Brain microvascular endothelial cell (primary cell): ENCODE measurements at regions not wholly inside any gene's neighbourhood (a gene's known extent, or its start where the extent isn't known, plus 50 kb on each side); places are given as distances from the start of the nearest gene placed in this dataset.

Source experiments
- DNase-seq: peaks from one replicate; pipeline ENCODE4 v3.0.0-alpha.2; 2020
- H3K27ac ChIP-seq: fragments of 250-450 bp; sonication (Bioruptor Pico); 2 replicates; pipeline ENCODE4 v1.5.1; 2020; ENCODE audit warnings: mild to moderate bottlenecking, moderate library complexity
- H3K27me3 ChIP-seq: fragments of 250-450 bp; sonication (Bioruptor Pico); replicated peaks from 2 replicates; pipeline ENCODE4 v1.5.1; 2020; ENCODE audit warnings: mild to moderate bottlenecking
- H3K36me3 ChIP-seq: fragments of 250-450 bp; sonication (Bioruptor Pico); replicated peaks from 2 replicates; pipeline ENCODE4 v1.5.1; 2020; ENCODE audit warnings: mild to moderate bottlenecking
- H3K4me3 ChIP-seq: 2 replicates; pipeline ENCODE4 v1.5.1; 2011; ENCODE audit warnings: low read depth, mild to moderate bottlenecking, control low read depth, low read length, moderate library complexity
- CTCF ChIP-seq: IDR thresholded peaks from 2 replicates; pipeline ENCODE4 v1.5.1; 2011; ENCODE audit warnings: low read depth, mild to moderate bottlenecking, moderate library complexity, low read length, control low read depth, inconsistent platforms; ENCODE audit errors: missing control alignments
- in situ Hi-C: cut with HindIII; loops from 2 replicates; pipeline ENCODE4 v1.10.0; 2017; ENCODE audit warnings: low sequenced_read_pairs, low pct_ligation_motif_present

- no peak for DNase-seq
- no peak for TF ChIP-seq CTCF
- in situ Hi-C loops = no loop called here
- H3K27me3 ChIP-seq = no peaks in the 10 kb centered on the region
- H3K27ac ChIP-seq = no peak overlapping the region
- no peak overlapping the region for H3K4me3 ChIP-seq
- no peaks in the 10 kb centered on the region for H3K36me3 ChIP-seq
Observed at GRCh38 chr12:24418157-24418556, 468.7 kb upstream of the SOX5 start.

- Histone ChIP-seq H3K4me3 (no peak overlapping the region), H3K27ac (no peak overlapping the region), H3K27me3 (no peaks in the 10 kb centered on the region), H3K36me3 (no peaks in the 10 kb centered on the region)
- no peak for TF ChIP-seq CTCF
- in situ Hi-C loops = no loop called here
- no peak for DNase-seq
Observed at GRCh38 chr12:24416423-24417109, 467.1 kb upstream of the SOX5 start.

GRCh38 chr12:24415934-24416333, 466.5 kb upstream of the SOX5 start:
- no peaks in the 10 kb centered on the region for H3K36me3 ChIP-seq
- H3K4me3 ChIP-seq = no peak overlapping the region
- no peak overlapping the region for H3K27ac ChIP-seq
- no peak for DNase-seq
- in situ Hi-C loops = no loop called here
- no peak for TF ChIP-seq CTCF
- H3K27me3 ChIP-seq = no peaks in the 10 kb centered on the region

GRCh38 chr12:24414480-24414879, 465.0 kb upstream of the SOX5 start:
- in situ Hi-C loops = no loop called here
- no peaks in the 10 kb centered on the region for H3K36me3 ChIP-seq
- no peak overlapping the region for H3K27ac ChIP-seq
- H3K4me3 ChIP-seq = no peak overlapping the region
- H3K27me3 ChIP-seq = no peaks in the 10 kb centered on the region
- no peak for DNase-seq
- no peak for TF ChIP-seq CTCF

- no peaks in the 10 kb centered on the region for H3K36me3 ChIP-seq
- TF ChIP-seq CTCF = no peak
- DNase-seq = no peak
- no peak overlapping the region for H3K27ac ChIP-seq
- H3K4me3 ChIP-seq = no peak overlapping the region
- in situ Hi-C loops = no loop called here
- H3K27me3 ChIP-seq = no peaks in the 10 kb centered on the region
Observed at GRCh38 chr12:24411948-24412347, 462.5 kb upstream of the SOX5 start.

GRCh38 chr12:24409868-24410267, 460.4 kb upstream of the SOX5 start:
- Histone ChIP-seq H3K36me3 (no peaks in the 10 kb centered on the region), H3K27me3 (no peaks in the 10 kb centered on the region), H3K27ac (no peak overlapping the region), H3K4me3 (no peak overlapping the region)
- TF ChIP-seq CTCF = no peak
- in situ Hi-C loops = no loop called here
- DNase-seq = no peak
